HepG2 (cell line): ENCODE measurements at regions not wholly inside any gene's neighbourhood (a gene's known extent, or its start where the extent isn't known, plus 50 kb on each side); places are given as distances from the start of the nearest gene placed in this dataset.

Experiments used
- ATAC-seq: fragments of 200-7000 bp; cut with Tn5 transposase; 3 replicates; pipeline ENCODE4 v1.9.1; 2020; ENCODE audit warnings: mild to moderate bottlenecking, moderate library complexity
- BruUV-seq: library from RNA; stranded (reverse); fragments of 400-500 nt; replicated peaks from 2 replicates; lab custom pipeline; 2021; lab: Mats Ljungman, UMichigan
- CTCF ChIA-PET: fragments of 300-600 bp; formaldehyde crosslinking; extraction: SDS; loops from one replicate; lab custom pipeline; 2021; ENCODE audit warnings: low total read pairs, inconsistent platforms, low intra/inter-chr PET ratio; lab: Yijun Ruan, JAX
- POLR2A ChIA-PET: fragments of 350-600 bp; sonication (Branson Sonifier 250); formaldehyde crosslinking; loops from one replicate; lab custom pipeline; 2020; ENCODE audit warnings: antibody characterized with exemption, inconsistent platforms; lab: Yijun Ruan, JAX
- DNase-seq: peaks from one replicate; pipeline ENCODE4 v3.0.0-alpha.2; 2015; ENCODE audit warnings: low spot score
- FAIRE-seq: peaks from 3 replicates; lab custom pipeline; 2011; peaks lifted over from hg19 to GRCh38; lab: Jason Lieb, UNC
- H2AFZ ChIP-seq: one replicate; pipeline ENCODE4 v1.6.1; 2011; ENCODE audit warnings: low read length, inconsistent platforms
- H3K27ac ChIP-seq: fragments of 300-600 bp; 3 replicates; pipeline ENCODE4 v1.8.0; 2011; ENCODE audit warnings: mixed run types, mild to moderate bottlenecking, mixed read lengths, low read length, inconsistent platforms; ENCODE audit not compliant: insufficient read depth; ENCODE audit errors: extremely low read length
- H3K27me3 ChIP-seq, 2 experiments: fragments of 200-600 bp in 1 of 2; 2 replicates in 1 of 2; 3 replicates in 1 of 2; pipeline versions ENCODE4 v1.6.0 to v1.8.0; 2011; ENCODE audit warnings: low read length in 2 of 2, mild to moderate bottlenecking in 2 of 2, moderate library complexity in 2 of 2, inconsistent platforms in 1 of 2; ENCODE audit not compliant: insufficient read depth in 2 of 2, control insufficient read depth in 1 of 2
- H3K36me3 ChIP-seq, 2 experiments: fragments of 200-600 bp in 1 of 2; replicated peaks in 1 of 2; 2 replicates in 1 of 2; 3 replicates in 1 of 2; pipeline versions ENCODE4 v1.5.1 to v1.8.0; 2011; ENCODE audit warnings: low read length in 2 of 2, inconsistent platforms in 1 of 2; ENCODE audit not compliant: insufficient read depth in 2 of 2, control insufficient read depth in 1 of 2
- H3K4me1 ChIP-seq: 2 replicates; pipeline ENCODE4 v1.5.1; 2012; ENCODE audit warnings: low read length, inconsistent platforms; ENCODE audit not compliant: insufficient read depth
- H3K4me2 ChIP-seq: 2 replicates; pipeline ENCODE4 v1.6.0; 2011; ENCODE audit warnings: low read depth, low read length, inconsistent platforms
- H3K4me3 ChIP-seq, 3 experiments: fragments of 200-600 bp in 1 of 3; sonication (generic), shearing (Covaris generic) in 1 of 3; replicated peaks in 1 of 3; 2 replicates each; pipeline ENCODE4 v1.5.1; 2011 to 2016; ENCODE audit warnings: low read length in 3 of 3, inconsistent platforms in 2 of 3, low read depth in 2 of 3, mild to moderate bottlenecking in 2 of 3, control low read depth in 1 of 3, mixed read lengths in 1 of 3; ENCODE audit not compliant: insufficient read depth in 1 of 3
- H3K79me2 ChIP-seq: one replicate; pipeline ENCODE4 v1.6.1; 2011; ENCODE audit warnings: low read length, inconsistent platforms; ENCODE audit not compliant: insufficient read depth
- H3K9ac ChIP-seq: 2 replicates; pipeline ENCODE4 v1.6.0; 2011; ENCODE audit warnings: mild to moderate bottlenecking, low read depth, low read length, inconsistent platforms; ENCODE audit not compliant: insufficient read depth
- H3K9me3 ChIP-seq: 2 replicates; pipeline ENCODE4 v1.5.1; 2012; ENCODE audit warnings: mild to moderate bottlenecking, low read length
- H4K20me1 ChIP-seq: 2 replicates; pipeline ENCODE4 v1.6.0; 2011; ENCODE audit warnings: inconsistent platforms, mild to moderate bottlenecking, low read length, moderate library complexity; ENCODE audit not compliant: insufficient read depth
- DZIP1 ChIP-seq: sonication (generic); formaldehyde crosslinking; IDR thresholded peaks from 2 replicates; pipeline ENCODE4 v1.5.0; 2020; ENCODE audit warnings: mild to moderate bottlenecking, missing genetic modification reagents
- POGZ ChIP-seq: sonication (generic); formaldehyde crosslinking; IDR thresholded peaks from 2 replicates; pipeline ENCODE4 v1.4.0; 2020; ENCODE audit warnings: mild to moderate bottlenecking, missing genetic modification reagents
- RBAK ChIP-seq: sonication (generic); formaldehyde crosslinking; IDR thresholded peaks from 2 replicates; pipeline ENCODE4 v1.5.1; 2020; ENCODE audit warnings: mild to moderate bottlenecking, missing genetic modification reagents
- SMARCE1 ChIP-seq: fragments of 450-650 bp; IDR thresholded peaks from 2 replicates; pipeline ENCODE4 v1.6.1; 2017; ENCODE audit warnings: borderline replicate concordance
- WGBS: methylation state at CpG from one replicate; pipeline ENCODE4 v1.1.6; 2017; ENCODE audit warnings: low lambda C conversion rate; 5-methylcytosine and 5-hydroxymethylcytosine counted together
- in situ Hi-C: cut with HindIII; loops from 2 replicates; pipeline ENCODE4 v1.10.0; 2017; ENCODE audit warnings: low pct_unique_long_range_greater_than_20kb; ENCODE audit not compliant: extremely low pct_ligation_motif_present
- intact Hi-C: fragments of 100-400 bp; cut with micrococcal nuclease; formaldehyde crosslinking; loops from one replicate; pipeline ENCODE4 v1.10.0; 2022; ENCODE audit not compliant: unreplicated experiment
- TF ChIP-seq, protein P1 (sequence below): sonication (generic); formaldehyde crosslinking; IDR thresholded peaks from 2 replicates; pipeline ENCODE4 v1.8.1; 2023; ENCODE audit warnings: mild to moderate bottlenecking, missing genetic modification reagents, borderline replicate concordance
- TF ChIP-seq, protein P2 (sequence below): sonication (generic); formaldehyde crosslinking; IDR thresholded peaks from 2 replicates; pipeline ENCODE4 v1.4.0; 2020; ENCODE audit warnings: mild to moderate bottlenecking, missing genetic modification reagents
- TF ChIP-seq, protein P3 (sequence below): sonication (generic); formaldehyde crosslinking; IDR thresholded peaks from 2 replicates; pipeline ENCODE4 v1.4.0; 2020; ENCODE audit warnings: missing genetic modification reagents, low read depth, mild to moderate bottlenecking, borderline replicate concordance

GRCh38 chr5:3103262-3103811 lies 351.9 kb upstream of the IRX2 start:
- TF ChIP-seq, protein P1, sequence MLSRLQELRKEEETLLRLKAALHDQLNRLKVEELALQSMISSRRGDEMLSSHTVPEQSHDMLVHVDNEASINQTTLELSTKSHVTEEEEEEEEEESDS (CRISPR knock-in tag): no peak
- TF ChIP-seq, protein P2, sequence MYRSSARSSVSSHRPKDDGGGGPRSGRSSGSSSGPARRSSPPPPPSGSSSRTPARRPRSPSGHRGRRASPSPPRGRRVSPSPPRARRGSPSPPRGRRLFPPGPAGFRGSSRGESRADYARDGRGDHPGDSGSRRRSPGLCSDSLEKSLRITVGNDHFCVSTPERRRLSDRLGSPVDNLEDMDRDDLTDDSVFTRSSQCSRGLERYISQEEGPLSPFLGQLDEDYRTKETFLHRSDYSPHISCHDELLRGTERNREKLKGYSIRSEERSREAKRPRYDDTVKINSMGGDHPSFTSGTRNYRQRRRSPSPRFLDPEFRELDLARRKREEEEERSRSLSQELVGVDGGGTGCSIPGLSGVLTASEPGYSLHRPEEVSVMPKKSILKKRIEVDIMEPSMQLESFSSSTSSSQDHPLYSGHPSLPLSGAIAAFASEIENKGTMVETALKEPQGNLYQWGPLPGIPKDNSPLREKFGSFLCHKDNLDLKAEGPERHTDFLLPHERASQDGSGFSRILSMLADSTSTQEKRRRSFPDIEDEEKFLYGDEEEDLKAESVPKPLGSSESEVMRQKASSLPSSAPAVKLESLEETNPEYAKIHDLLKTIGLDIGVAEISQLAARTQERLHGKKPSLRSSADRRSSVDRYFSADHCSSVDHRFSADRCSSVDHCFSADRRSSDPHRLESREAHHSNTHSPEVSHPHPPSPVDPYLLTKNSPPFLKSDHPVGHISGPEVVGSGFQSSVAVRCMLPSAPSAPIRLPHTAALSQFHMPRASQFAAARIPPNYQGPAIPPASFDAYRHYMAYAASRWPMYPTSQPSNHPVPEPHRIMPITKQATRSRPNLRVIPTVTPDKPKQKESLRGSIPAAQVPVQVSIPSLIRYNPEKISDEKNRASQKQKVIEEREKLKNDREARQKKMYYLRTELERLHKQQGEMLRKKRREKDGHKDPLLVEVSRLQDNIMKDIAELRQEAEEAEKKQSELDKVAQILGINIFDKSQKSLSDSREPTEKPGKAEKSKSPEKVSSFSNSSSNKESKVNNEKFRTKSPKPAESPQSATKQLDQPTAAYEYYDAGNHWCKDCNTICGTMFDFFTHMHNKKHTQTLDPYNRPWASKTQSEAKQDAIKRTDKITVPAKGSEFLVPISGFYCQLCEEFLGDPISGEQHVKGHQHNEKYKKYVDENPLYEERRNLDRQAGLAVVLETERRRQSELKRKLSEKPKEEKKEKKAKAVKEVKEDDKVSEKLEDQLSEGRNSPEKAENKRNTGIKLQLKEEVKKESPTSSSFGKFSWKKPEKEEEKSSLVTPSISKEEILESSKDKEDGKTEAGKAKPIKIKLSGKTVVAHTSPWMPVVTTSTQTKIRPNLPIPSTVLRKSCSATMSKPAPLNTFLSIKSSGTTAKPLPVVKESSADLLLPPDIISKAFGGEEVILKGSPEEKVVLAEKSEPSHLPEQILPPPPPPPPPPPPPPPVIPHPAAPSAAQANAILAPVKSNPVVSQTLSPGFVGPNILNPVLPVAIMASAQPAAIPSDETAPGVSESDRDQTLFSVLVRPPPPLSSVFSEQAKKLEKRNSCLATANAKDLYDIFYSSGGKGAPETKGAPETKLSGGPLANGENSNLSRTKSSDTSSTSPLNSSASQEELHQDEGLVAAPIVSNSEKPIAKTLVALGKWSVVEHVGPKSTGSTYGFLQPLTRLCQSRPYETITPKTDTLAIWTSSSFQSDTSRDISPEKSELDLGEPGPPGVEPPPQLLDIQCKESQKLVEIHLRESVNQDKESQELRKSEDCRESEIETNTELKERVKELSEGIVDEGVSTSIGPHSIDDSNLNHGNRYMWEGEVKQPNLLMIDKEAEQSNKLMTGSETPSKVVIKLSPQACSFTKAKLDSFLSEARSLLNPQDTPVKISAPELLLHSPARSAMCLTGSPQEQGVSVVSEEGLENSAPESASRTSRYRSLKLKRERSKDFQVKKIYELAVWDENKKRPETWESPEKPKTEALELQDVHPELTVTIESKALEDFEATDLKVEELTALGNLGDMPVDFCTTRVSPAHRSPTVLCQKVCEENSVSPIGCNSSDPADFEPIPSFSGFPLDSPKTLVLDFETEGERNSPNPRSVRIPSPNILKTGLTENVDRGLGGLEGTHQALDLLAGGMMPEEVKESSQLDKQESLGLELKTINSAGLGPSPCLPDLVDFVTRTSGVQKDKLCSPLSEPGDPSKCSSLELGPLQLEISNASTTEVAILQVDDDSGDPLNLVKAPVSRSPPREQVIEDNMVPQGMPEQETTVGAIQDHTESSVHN (CRISPR knock-in tag): no peak
- TF ChIP-seq, protein P3, sequence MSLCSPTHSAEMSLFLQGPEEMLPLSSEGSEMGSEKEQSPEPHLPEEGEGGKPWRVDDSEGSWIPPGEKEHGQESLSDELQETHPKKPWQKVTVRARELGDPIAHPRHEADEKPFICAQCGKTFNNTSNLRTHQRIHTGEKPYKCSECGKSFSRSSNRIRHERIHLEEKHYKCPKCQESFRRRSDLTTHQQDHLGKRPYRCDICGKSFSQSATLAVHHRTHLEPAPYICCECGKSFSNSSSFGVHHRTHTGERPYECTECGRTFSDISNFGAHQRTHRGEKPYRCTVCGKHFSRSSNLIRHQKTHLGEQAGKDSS (CRISPR knock-in tag): no peak
- no peak for TF ChIP-seq POGZ (CRISPR knock-in tag)
- TF ChIP-seq DZIP1 (CRISPR knock-in tag): no peak
- TF ChIP-seq SMARCE1: no peak
- TF ChIP-seq RBAK (CRISPR knock-in tag): no peak
- H4K20me1 ChIP-seq: no peaks in the 10 kb centered on the region
- no peaks in the 10 kb centered on the region for H3K9me3 ChIP-seq
- FAIRE-seq (no peak), DNase-seq (no peak), ATAC-seq (no peak)
- no TSS peak for BruUV-seq
- H3K4me2 ChIP-seq: no peak overlapping the region
- in situ Hi-C loops (no loop called here), intact Hi-C loops (no loop called here)
- peaks cover 0 to 36% of the 10 kb centered on the region in 2 experiments; a peak in 4 of 5 replicates for H3K27me3 ChIP-seq
- H3K9ac ChIP-seq: no peak overlapping the region
- WGBS: 5% methylated on average over 11 of the region's 21 CpGs
- no peak overlapping the region for H3K27ac ChIP-seq
- H3K79me2 ChIP-seq: no peaks in the 10 kb centered on the region
- no peak overlapping the region for H3K4me3 ChIP-seq
- H3K36me3 ChIP-seq: no peaks in the 10 kb centered on the region
- ChIA-PET POLR2A (no interaction called here), CTCF (no interaction called here)
- H3K4me1 ChIP-seq: no peaks in the 10 kb centered on the region
- H2AFZ ChIP-seq: no peak overlapping the region
